Smooth muscle cell (in vitro differentiated cells): ENCODE measurements at regions not wholly inside any gene's neighbourhood (a gene's known extent, or its start where the extent isn't known, plus 50 kb on each side); places are given as distances from the start of the nearest gene placed in this dataset.
"Not testable (repeated sequence)": the region's sequence is repeated elsewhere in the genome, so short reads cannot be mapped to it uniquely, and the experiment has no call there.

ENCODE experiments used
- DNase-seq: peaks from one replicate; lab custom pipeline; 2025; ENCODE audit not compliant: unreplicated experiment; lab: John Stamatoyannopoulos, UW
- H2AFZ ChIP-seq: fragments of 200-600 bp; sonication (generic); 2 replicates; pipeline ENCODE4 v1.6.0; 2016; ENCODE audit warnings: antibody characterized with exemption, low read depth, mild to moderate bottlenecking
- H3F3A ChIP-seq: fragments of 200-600 bp; sonication (generic); 2 replicates; pipeline ENCODE4 v1.6.0; 2017; ENCODE audit warnings: antibody characterized with exemption, low read depth
- H3K27ac ChIP-seq: fragments of 200-600 bp; sonication (generic); 2 replicates; pipeline ENCODE4 v1.5.1; 2016; ENCODE audit warnings: low read depth, mild to moderate bottlenecking
- H3K27me3 ChIP-seq: fragments of 200-600 bp; sonication (generic); 2 replicates; pipeline ENCODE4 v1.6.1; 2016; ENCODE audit warnings: low read depth, mild to moderate bottlenecking
- H3K36me3 ChIP-seq: fragments of 200-600 bp; sonication (generic); 2 replicates; pipeline ENCODE4 v1.5.1; 2016; ENCODE audit warnings: low read depth
- H3K4me1 ChIP-seq: fragments of 200-600 bp; sonication (generic); 2 replicates; pipeline ENCODE4 v1.5.1; 2016; ENCODE audit warnings: low read depth
- H3K4me2 ChIP-seq: fragments of 200-600 bp; sonication (generic); 2 replicates; pipeline ENCODE4 v1.6.0; 2016; ENCODE audit warnings: mild to moderate bottlenecking
- H3K4me3 ChIP-seq: fragments of 200-600 bp; sonication (generic); 2 replicates; pipeline ENCODE4 v1.5.1; 2016; ENCODE audit warnings: mild to moderate bottlenecking
- H3K79me2 ChIP-seq: fragments of 200-600 bp; sonication (generic); 2 replicates; pipeline ENCODE4 v1.6.0; 2016; ENCODE audit warnings: low read depth, mild to moderate bottlenecking
- H3K9ac ChIP-seq: fragments of 200-600 bp; sonication (generic); 2 replicates; pipeline ENCODE4 v1.6.0; 2016; ENCODE audit warnings: low read depth
- H3K9me3 ChIP-seq: fragments of 200-600 bp; sonication (generic); replicated peaks from 2 replicates; pipeline ENCODE4 v1.5.1; 2016; ENCODE audit warnings: low read depth
- H4K20me1 ChIP-seq: fragments of 200-600 bp; sonication (generic); 2 replicates; pipeline ENCODE4 v1.6.0; 2016; ENCODE audit warnings: low read depth
- CTCF ChIP-seq: fragments of 200-600 bp; sonication (generic); IDR thresholded peaks from 2 replicates; pipeline ENCODE4 v1.5.1; 2017; ENCODE audit warnings: borderline replicate concordance, mild to moderate bottlenecking, antibody characterized with exemption; ENCODE audit not compliant: insufficient read depth, poor library complexity, severe bottlenecking
- WGBS: methylation state at CpG from one replicate; pipeline ENCODE4 v1.1.7; 2016; ENCODE audit warnings: low lambda C conversion rate; 5-methylcytosine and 5-hydroxymethylcytosine counted together

DNA sequence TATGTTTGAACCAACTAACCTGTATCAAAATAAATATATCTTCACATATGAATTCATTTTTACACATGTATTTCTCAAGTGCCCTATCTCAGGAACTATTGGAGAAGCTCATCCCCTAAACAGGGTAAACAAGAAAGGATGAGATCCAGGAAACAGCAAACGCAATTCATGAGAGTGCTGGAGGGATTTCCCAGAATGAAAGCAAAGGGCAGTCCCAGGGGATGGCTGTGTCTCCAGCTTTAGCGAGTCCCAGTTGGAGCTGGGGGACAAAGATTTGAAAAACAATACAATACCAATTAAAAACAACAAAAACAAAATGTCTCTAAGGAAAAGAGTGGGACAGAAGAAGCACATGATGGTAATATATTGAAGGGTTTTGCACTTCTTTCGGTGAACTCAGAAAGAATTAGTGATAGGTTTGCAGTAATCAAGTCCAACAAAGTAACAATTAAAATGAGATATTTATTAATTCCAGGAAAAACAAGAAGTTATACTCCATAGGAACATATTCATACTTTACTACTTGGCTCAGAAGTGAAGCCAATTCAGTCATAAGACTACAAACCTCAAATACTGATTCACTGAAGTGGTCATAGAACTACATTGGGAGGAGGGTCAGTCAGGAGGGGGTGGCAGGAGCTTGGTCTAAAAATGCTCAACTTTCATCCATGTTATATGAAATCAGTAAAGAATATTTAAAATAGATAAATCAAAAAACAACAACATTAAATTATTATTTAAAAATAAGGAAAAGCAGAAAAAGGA is 73.1 kb upstream of the PDE1A start:
- Histone ChIP-seq H4K20me1 (no peaks in the 10 kb centered on the region), H3K4me2 (no peak overlapping the region), H3K9ac (no peak overlapping the region), H2AFZ (peak overlapping the region; percentile 26), H3K27ac (no peak overlapping the region), H3F3A (peaks cover 9% of the 10 kb centered on the region), H3K36me3 (no peaks in the 10 kb centered on the region), H3K4me3 (no peak overlapping the region), H3K4me1 (peaks cover 19% of the 10 kb centered on the region), H3K27me3 (no peaks in the 10 kb centered on the region), H3K79me2 (no peaks in the 10 kb centered on the region), H3K9me3 (no peaks in the 10 kb centered on the region)
- no peak for DNase-seq
- WGBS, result 53% methylated on average over 3 of the region's 3 CpGs
- no peak for TF ChIP-seq CTCF

DNA sequence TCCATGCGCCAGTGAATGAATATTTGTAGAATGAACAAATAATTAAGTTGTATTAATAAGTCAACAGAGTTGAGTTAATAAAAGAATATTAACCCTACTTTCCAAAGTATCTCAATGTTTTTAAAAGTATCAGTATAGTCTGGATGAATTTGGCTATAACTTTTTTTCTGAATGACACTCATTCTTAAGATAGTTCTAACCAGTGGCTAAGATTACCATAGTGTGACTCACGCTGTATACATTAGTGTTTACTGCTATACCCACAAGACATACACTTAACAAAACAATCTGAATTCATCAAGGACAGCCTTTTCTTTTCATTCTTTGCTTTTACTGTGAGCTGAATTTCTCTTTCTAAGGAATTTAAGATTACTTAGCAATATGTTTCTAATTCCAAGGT is 77.0 kb upstream of the PDE1A start:
- H3K27me3 ChIP-seq, result no peaks in the 10 kb centered on the region
- peaks cover 25% of the 10 kb centered on the region for H3F3A ChIP-seq
- H3K27ac ChIP-seq, result peak overlapping the region; percentile 82
- no peaks in the 10 kb centered on the region for H3K79me2 ChIP-seq
- H3K4me3 ChIP-seq, result no peak overlapping the region
- H3K9ac ChIP-seq, result no peak overlapping the region
- no peak for TF ChIP-seq CTCF
- no peaks in the 10 kb centered on the region for H3K36me3 ChIP-seq
- DNase-seq, result no peak
- H3K9me3 ChIP-seq, result no peaks in the 10 kb centered on the region
- WGBS, result 50% methylated on average over 2 of the region's 2 CpGs
- peak overlapping the region; percentile 68 for H3K4me2 ChIP-seq
- no peaks in the 10 kb centered on the region for H4K20me1 ChIP-seq
- H3K4me1 ChIP-seq, result peaks cover 30% of the 10 kb centered on the region
- H2AFZ ChIP-seq, result no peak overlapping the region

DNA sequence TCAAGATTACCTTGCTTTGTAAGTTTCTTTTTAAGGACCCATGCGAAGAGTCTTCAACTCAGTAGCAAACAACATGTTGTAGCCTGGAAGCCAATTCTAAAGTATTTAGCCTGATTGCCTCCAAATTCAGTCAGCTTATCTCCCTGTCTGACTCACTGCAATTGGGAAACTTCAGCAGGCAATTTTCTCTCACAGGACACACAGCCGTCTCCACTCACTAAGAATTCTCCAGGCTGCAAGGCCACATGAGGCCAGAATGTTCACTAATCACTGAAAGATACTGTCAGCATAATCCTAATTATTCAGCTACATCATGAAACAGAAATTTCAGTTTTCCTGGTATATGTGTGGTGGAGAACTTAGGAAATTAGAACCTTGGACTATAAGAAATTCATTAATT is 78.1 kb upstream of the PDE1A start:
- H3K4me2 ChIP-seq, result peak overlapping the region; percentile 68
- H2AFZ ChIP-seq, result no peak overlapping the region
- H4K20me1 ChIP-seq, result no peaks in the 10 kb centered on the region
- H3K9me3 ChIP-seq, result no peaks in the 10 kb centered on the region
- TF ChIP-seq CTCF, result no peak
- 3% methylated on average over 2 of the region's 2 CpGs for WGBS
- no peaks in the 10 kb centered on the region for H3K27me3 ChIP-seq
- peaks cover 24% of the 10 kb centered on the region for H3K4me1 ChIP-seq
- H3K36me3 ChIP-seq, result no peaks in the 10 kb centered on the region
- peak overlapping the region; percentile 16 for H3K9ac ChIP-seq
- no peak overlapping the region for H3K4me3 ChIP-seq
- DNase-seq, result no peak
- peak overlapping the region; percentile 82 for H3K27ac ChIP-seq
- peaks cover 25% of the 10 kb centered on the region for H3F3A ChIP-seq
- no peaks in the 10 kb centered on the region for H3K79me2 ChIP-seq

GRCh38 chr2:182506606-182507005 is 79.8 kb upstream of the PDE1A start:
- H3K4me1 ChIP-seq, result peaks cover 22% of the 10 kb centered on the region
- peak overlapping the region; percentile 82 for H3K27ac ChIP-seq
- H3K9me3 ChIP-seq, result no peaks in the 10 kb centered on the region
- DNase-seq, result no peak
- no peaks in the 10 kb centered on the region for H3K27me3 ChIP-seq
- no peak overlapping the region for H3K4me2 ChIP-seq
- no peaks in the 10 kb centered on the region for H3K36me3 ChIP-seq
- no peak overlapping the region for H2AFZ ChIP-seq
- H3K79me2 ChIP-seq, result no peaks in the 10 kb centered on the region
- peaks cover 25% of the 10 kb centered on the region for H3F3A ChIP-seq
- H3K4me3 ChIP-seq, result no peak overlapping the region
- no peak for TF ChIP-seq CTCF
- no peak overlapping the region for H3K9ac ChIP-seq
- H4K20me1 ChIP-seq, result no peaks in the 10 kb centered on the region

DNA sequence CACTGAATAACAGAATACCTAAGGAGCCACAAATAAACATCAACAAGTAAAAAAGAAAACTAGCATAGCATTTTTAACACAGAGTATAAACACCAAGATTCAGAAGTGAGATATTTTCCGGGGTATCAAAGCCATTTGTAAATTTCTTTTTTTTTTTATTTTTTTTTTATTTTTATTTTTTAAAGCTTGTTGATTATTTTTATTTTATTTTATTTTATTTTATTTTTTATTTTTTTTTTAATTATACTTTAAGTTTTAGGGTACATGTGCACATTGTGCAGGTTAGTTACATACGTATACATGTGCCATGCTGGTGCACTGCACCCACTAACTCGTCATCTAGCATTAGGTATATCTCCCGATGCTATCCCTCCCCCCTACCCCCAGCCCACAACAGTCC is 81.7 kb upstream of the PDE1A start:
- peaks cover 20% of the 10 kb centered on the region for H3K4me1 ChIP-seq
- H3K4me2 ChIP-seq, H3K79me2 ChIP-seq, H2AFZ ChIP-seq, H4K20me1 ChIP-seq, H3K9ac ChIP-seq, H3K4me3 ChIP-seq, H3K27ac ChIP-seq, DNase-seq, H3K27me3 ChIP-seq, H3K9me3 ChIP-seq, H3K36me3 ChIP-seq: not testable (repeated sequence)
- peaks cover 25% of the 10 kb centered on the region for H3F3A ChIP-seq
- WGBS, result 92% methylated on average over 2 of the region's 4 CpGs
